ENCODE measurements at regions not wholly inside any gene's neighbourhood (a gene's known extent, or its start where the extent isn't known, plus 50 kb on each side); places are given as distances from the start of the nearest gene placed in this dataset.

GRCh38 chr6:16047435-16047990 lies 81.4 kb upstream of the MYLIP start:
- WGBS, 2 donors (ENCODE audit: extremely low coverage in 2 of 2, insufficient read length in 2 of 2, insufficient replicate concordance in 1 of 2): no CpG with 5 or more reads among the region's 2 CpGs
- Histone ChIP-seq H3K79me1 (ENCODE audit: low read depth, low read length) (no peaks in the 10 kb centered on the region), H3K9me3 (replicated peaks in 1 of 2; ENCODE audit: control insufficient read depth in 2 of 2, insufficient read depth in 1 of 2, low read depth in 1 of 2, low read length in 2 of 2) (no peaks in the 10 kb centered on the region), H2BK12ac (ENCODE audit: low read length) (no peak overlapping the region), H2BK5ac (ENCODE audit: low read length) (no peak overlapping the region), H3K4me1 (ENCODE audit: control insufficient read depth in 2 of 2, insufficient read depth in 1 of 2, low read depth in 1 of 2, low read length in 2 of 2) (no peaks in the 10 kb centered on the region), H3K27ac (replicated peaks; ENCODE audit: low read length) (no peak overlapping the region), H3K27me3 (ENCODE audit: control insufficient read depth in 3 of 3, insufficient read depth in 3 of 3, low read depth in 1 of 3, low read length in 3 of 3) (no peaks in the 10 kb centered on the region), H2AFZ (ENCODE audit: low read length) (no peak overlapping the region), H3K14ac (ENCODE audit: low read length) (no peak overlapping the region), H3K23ac (ENCODE audit: low read depth, low read length, poor library complexity) (no peak overlapping the region), H3K9ac (ENCODE audit: low read depth, low read length, poor library complexity) (no peak overlapping the region), H3K4ac (ENCODE audit: low read length) (no peak overlapping the region), H4K8ac (ENCODE audit: low read depth, low read length) (no peak overlapping the region), H4K91ac (ENCODE audit: low read depth, low read length, poor library complexity) (no peak overlapping the region), H2BK120ac (ENCODE audit: low read depth, low read length) (no peak overlapping the region), H3K36me3 (replicated peaks in 1 of 2; ENCODE audit: control insufficient read depth in 2 of 2, insufficient read depth in 2 of 2, low read length in 2 of 2) (no peaks in the 10 kb centered on the region), H3K4me2 (ENCODE audit: insufficient read depth, low read length, poor library complexity, severe bottlenecking) (no peak overlapping the region), H3K18ac (ENCODE audit: low read length) (no peak overlapping the region), H2AK5ac (ENCODE audit: low read depth, low read length) (no peak overlapping the region), H2BK15ac (ENCODE audit: low read length) (no peak overlapping the region), H3K4me3 (ENCODE audit: low read length in 2 of 2) (no peak overlapping the region)
- no peak for DNase-seq (ENCODE audit: low spot score)

DNA sequence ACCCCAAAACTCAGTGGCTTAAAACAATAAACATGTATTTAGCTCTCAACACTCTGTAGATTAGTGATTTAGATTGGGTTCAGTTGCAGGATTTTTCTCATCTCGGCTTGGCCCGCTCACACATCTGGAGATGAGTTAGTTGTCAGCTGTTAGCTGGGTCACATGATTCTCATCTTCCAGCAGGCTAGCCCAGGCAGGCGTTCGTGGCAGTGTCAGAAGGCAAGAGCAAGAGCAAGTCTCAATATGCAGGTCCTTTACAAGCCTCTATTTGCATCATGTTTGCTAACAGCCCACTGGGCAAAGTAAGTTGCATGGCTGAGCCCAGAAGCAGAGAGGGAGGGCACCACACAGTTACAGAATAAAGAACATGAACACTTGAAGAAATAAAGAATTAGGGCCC lies 83.6 kb upstream of the MYLIP start:
- no peak overlapping the region for H3K9ac ChIP-seq (ENCODE audit: low read depth, low read length, poor library complexity)
- H3K36me3 ChIP-seq (replicated peaks in 1 of 2; ENCODE audit: control insufficient read depth in 2 of 2, insufficient read depth in 2 of 2, low read length in 2 of 2): no peaks in the 10 kb centered on the region
- H4K91ac ChIP-seq (ENCODE audit: low read depth, low read length, poor library complexity): no peak overlapping the region
- no peak overlapping the region for H3K4me3 ChIP-seq (ENCODE audit: low read length in 2 of 2)
- H3K9me3 ChIP-seq (replicated peaks in 1 of 2; ENCODE audit: control insufficient read depth in 2 of 2, insufficient read depth in 1 of 2, low read depth in 1 of 2, low read length in 2 of 2): peaks cover 0 to 4% of the 10 kb centered on the region in 2 donors
- no peak overlapping the region for H3K27ac ChIP-seq (replicated peaks; ENCODE audit: low read length)
- no peak overlapping the region for H2BK5ac ChIP-seq (ENCODE audit: low read length)
- no CpG with 5 or more reads among the region's 4 CpGs for WGBS, 2 donors (ENCODE audit: extremely low coverage in 2 of 2, insufficient read length in 2 of 2, insufficient replicate concordance in 1 of 2)
- H3K4me2 ChIP-seq (ENCODE audit: insufficient read depth, low read length, poor library complexity, severe bottlenecking): no peak overlapping the region
- no peak overlapping the region for H2BK120ac ChIP-seq (ENCODE audit: low read depth, low read length)
- H4K8ac ChIP-seq (ENCODE audit: low read depth, low read length): no peak overlapping the region
- no peak overlapping the region for H3K14ac ChIP-seq (ENCODE audit: low read length)
- DNase-seq (ENCODE audit: low spot score): no peak
- no peaks in the 10 kb centered on the region for H3K79me1 ChIP-seq (ENCODE audit: low read depth, low read length)
- H2BK15ac ChIP-seq (ENCODE audit: low read length): no peak overlapping the region
- no peak overlapping the region for H2AK5ac ChIP-seq (ENCODE audit: low read depth, low read length)
- H2BK12ac ChIP-seq (ENCODE audit: low read length): no peak overlapping the region
- no peak overlapping the region for H3K23ac ChIP-seq (ENCODE audit: low read depth, low read length, poor library complexity)
- no peak overlapping the region for H3K4ac ChIP-seq (ENCODE audit: low read length)
- H3K18ac ChIP-seq (ENCODE audit: low read length): no peak overlapping the region
- H3K4me1 ChIP-seq (ENCODE audit: control insufficient read depth in 2 of 2, insufficient read depth in 1 of 2, low read depth in 1 of 2, low read length in 2 of 2): no peaks in the 10 kb centered on the region
- H3K27me3 ChIP-seq (ENCODE audit: control insufficient read depth in 3 of 3, insufficient read depth in 3 of 3, low read depth in 1 of 3, low read length in 3 of 3): no peaks in the 10 kb centered on the region
- no peak overlapping the region for H2AFZ ChIP-seq (ENCODE audit: low read length)

GRCh38 chr6:16044211-16044643 lies 84.7 kb upstream of the MYLIP start:
- no peak overlapping the region for H3K27ac ChIP-seq (replicated peaks; ENCODE audit: low read length)
- WGBS, 2 donors (ENCODE audit: extremely low coverage in 2 of 2, insufficient read length in 2 of 2, insufficient replicate concordance in 1 of 2): no CpG with 5 or more reads among the region's 2 CpGs
- H3K4me2 ChIP-seq (ENCODE audit: insufficient read depth, low read length, poor library complexity, severe bottlenecking): no peak overlapping the region

GRCh38 chr6:16043171-16044135 lies 85.4 kb upstream of the MYLIP start:
- Histone ChIP-seq H3K4me2 (ENCODE audit: insufficient read depth, low read length, poor library complexity, severe bottlenecking) (no peak overlapping the region), H3K27me3 (ENCODE audit: control insufficient read depth in 3 of 3, insufficient read depth in 3 of 3, low read depth in 1 of 3, low read length in 3 of 3) (no peaks in the 10 kb centered on the region), H3K18ac (ENCODE audit: low read length) (no peak overlapping the region), H3K36me3 (replicated peaks in 1 of 2; ENCODE audit: control insufficient read depth in 2 of 2, insufficient read depth in 2 of 2, low read length in 2 of 2) (no peaks in the 10 kb centered on the region), H2BK5ac (ENCODE audit: low read length) (no peak overlapping the region), H3K9ac (ENCODE audit: low read depth, low read length, poor library complexity) (no peak overlapping the region), H2BK120ac (ENCODE audit: low read depth, low read length) (no peak overlapping the region), H3K4me1 (ENCODE audit: control insufficient read depth in 2 of 2, insufficient read depth in 1 of 2, low read depth in 1 of 2, low read length in 2 of 2) (no peaks in the 10 kb centered on the region), H4K8ac (ENCODE audit: low read depth, low read length) (no peak overlapping the region), H3K14ac (ENCODE audit: low read length) (no peak overlapping the region), H3K9me3 (replicated peaks in 1 of 2; ENCODE audit: control insufficient read depth in 2 of 2, insufficient read depth in 1 of 2, low read depth in 1 of 2, low read length in 2 of 2) (peaks cover 0 to 5% of the 10 kb centered on the region in 2 donors), H3K27ac (replicated peaks; ENCODE audit: low read length) (no peak overlapping the region), H2BK15ac (ENCODE audit: low read length) (no peak overlapping the region), H3K4ac (ENCODE audit: low read length) (no peak overlapping the region), H3K23ac (ENCODE audit: low read depth, low read length, poor library complexity) (no peak overlapping the region), H2AK5ac (ENCODE audit: low read depth, low read length) (no peak overlapping the region), H2AFZ (ENCODE audit: low read length) (no peak overlapping the region), H3K4me3 (ENCODE audit: low read length in 2 of 2) (no peak overlapping the region), H3K79me1 (ENCODE audit: low read depth, low read length) (no peaks in the 10 kb centered on the region), H4K91ac (ENCODE audit: low read depth, low read length, poor library complexity) (no peak overlapping the region), H2BK12ac (ENCODE audit: low read length) (no peak overlapping the region)
- no CpG with 5 or more reads among the region's 5 CpGs for WGBS, 2 donors (ENCODE audit: extremely low coverage in 2 of 2, insufficient read length in 2 of 2, insufficient replicate concordance in 1 of 2)
- DNase-seq (ENCODE audit: low spot score): no peak

More at GRCh38 chr6:16044211-16044643, 84.7 kb upstream of the MYLIP start:
- Histone ChIP-seq H3K36me3 (replicated peaks in 1 of 2; ENCODE audit: control insufficient read depth in 2 of 2, insufficient read depth in 2 of 2, low read length in 2 of 2) (no peaks in the 10 kb centered on the region), H3K79me1 (ENCODE audit: low read depth, low read length) (no peaks in the 10 kb centered on the region), H2AK5ac (ENCODE audit: low read depth, low read length) (no peak overlapping the region), H2BK5ac (ENCODE audit: low read length) (no peak overlapping the region), H3K4ac (ENCODE audit: low read length) (no peak overlapping the region), H2BK120ac (ENCODE audit: low read depth, low read length) (no peak overlapping the region), H3K23ac (ENCODE audit: low read depth, low read length, poor library complexity) (no peak overlapping the region), H4K91ac (ENCODE audit: low read depth, low read length, poor library complexity) (no peak overlapping the region), H4K8ac (ENCODE audit: low read depth, low read length) (no peak overlapping the region), H3K14ac (ENCODE audit: low read length) (no peak overlapping the region), H2BK12ac (ENCODE audit: low read length) (no peak overlapping the region), H3K4me3 (ENCODE audit: low read length in 2 of 2) (no peak overlapping the region), H2AFZ (ENCODE audit: low read length) (no peak overlapping the region), H3K27me3 (ENCODE audit: control insufficient read depth in 3 of 3, insufficient read depth in 3 of 3, low read depth in 1 of 3, low read length in 3 of 3) (no peaks in the 10 kb centered on the region), H3K18ac (ENCODE audit: low read length) (no peak overlapping the region), H3K9ac (ENCODE audit: low read depth, low read length, poor library complexity) (no peak overlapping the region), H3K9me3 (replicated peaks in 1 of 2; ENCODE audit: control insufficient read depth in 2 of 2, insufficient read depth in 1 of 2, low read depth in 1 of 2, low read length in 2 of 2) (peaks cover 0 to 5% of the 10 kb centered on the region in 2 donors), H3K4me1 (ENCODE audit: control insufficient read depth in 2 of 2, insufficient read depth in 1 of 2, low read depth in 1 of 2, low read length in 2 of 2) (no peaks in the 10 kb centered on the region), H2BK15ac (ENCODE audit: low read length) (no peak overlapping the region)
- DNase-seq (ENCODE audit: low spot score): no peak
